GM20000 (cell line): ENCODE measurements at regions not wholly inside any gene's neighbourhood (a gene's known extent, or its start where the extent isn't known, plus 50 kb on each side); places are given as distances from the start of the nearest gene placed in this dataset.

ENCODE experiments used
- DNase-seq: peaks from one replicate; pipeline ENCODE4 v3.0.0; 2012; ENCODE audit warnings: low spot score
- TF ChIP-seq, protein P1 (sequence below): IDR thresholded peaks from 2 replicates; pipeline ENCODE4 v1.5.1; 2012; ENCODE audit warnings: mild to moderate bottlenecking, control low read depth; ENCODE audit errors: extremely low read depth, missing control alignments

DNA sequence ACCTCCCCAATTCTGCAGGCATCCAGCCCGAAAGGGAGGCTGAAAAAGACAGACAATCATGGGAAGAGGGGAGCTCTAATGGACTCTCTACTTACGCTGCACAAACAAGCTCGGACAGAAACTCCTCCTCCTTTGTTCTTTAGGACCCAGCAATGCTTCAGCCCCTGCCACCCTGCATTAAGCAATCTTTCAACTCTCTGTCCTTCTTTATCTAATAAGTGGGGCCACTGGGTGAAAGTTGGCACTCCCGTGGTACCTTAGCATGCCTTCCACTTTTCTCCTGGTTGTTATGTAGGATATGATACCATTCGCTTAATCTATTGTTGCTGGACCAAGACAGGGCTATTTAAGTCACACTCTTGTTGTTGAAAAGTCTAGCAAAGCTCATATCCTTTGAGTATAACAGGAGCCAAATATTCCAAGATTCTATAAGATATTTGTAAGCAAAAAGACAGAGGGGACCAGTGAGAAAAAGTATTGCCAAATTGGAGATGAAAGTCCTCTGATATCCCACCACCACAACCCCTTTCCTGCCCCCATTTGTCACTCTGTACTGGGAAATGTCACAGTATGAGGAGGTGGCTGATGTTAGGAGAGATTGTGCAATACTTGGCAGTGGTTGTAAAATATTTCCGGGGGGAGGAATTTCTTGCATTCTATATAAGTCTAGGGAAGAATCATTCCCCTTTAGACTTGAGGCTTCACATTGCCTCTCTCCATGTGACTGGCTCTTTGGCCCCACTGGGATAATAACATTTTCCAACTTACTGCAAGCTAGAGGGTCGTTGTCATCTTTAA, 137.3 kb upstream of the GJB5 start:
- no peak for DNase-seq
- TF ChIP-seq, protein P1, sequence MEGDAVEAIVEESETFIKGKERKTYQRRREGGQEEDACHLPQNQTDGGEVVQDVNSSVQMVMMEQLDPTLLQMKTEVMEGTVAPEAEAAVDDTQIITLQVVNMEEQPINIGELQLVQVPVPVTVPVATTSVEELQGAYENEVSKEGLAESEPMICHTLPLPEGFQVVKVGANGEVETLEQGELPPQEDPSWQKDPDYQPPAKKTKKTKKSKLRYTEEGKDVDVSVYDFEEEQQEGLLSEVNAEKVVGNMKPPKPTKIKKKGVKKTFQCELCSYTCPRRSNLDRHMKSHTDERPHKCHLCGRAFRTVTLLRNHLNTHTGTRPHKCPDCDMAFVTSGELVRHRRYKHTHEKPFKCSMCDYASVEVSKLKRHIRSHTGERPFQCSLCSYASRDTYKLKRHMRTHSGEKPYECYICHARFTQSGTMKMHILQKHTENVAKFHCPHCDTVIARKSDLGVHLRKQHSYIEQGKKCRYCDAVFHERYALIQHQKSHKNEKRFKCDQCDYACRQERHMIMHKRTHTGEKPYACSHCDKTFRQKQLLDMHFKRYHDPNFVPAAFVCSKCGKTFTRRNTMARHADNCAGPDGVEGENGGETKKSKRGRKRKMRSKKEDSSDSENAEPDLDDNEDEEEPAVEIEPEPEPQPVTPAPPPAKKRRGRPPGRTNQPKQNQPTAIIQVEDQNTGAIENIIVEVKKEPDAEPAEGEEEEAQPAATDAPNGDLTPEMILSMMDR = no peak

DNA sequence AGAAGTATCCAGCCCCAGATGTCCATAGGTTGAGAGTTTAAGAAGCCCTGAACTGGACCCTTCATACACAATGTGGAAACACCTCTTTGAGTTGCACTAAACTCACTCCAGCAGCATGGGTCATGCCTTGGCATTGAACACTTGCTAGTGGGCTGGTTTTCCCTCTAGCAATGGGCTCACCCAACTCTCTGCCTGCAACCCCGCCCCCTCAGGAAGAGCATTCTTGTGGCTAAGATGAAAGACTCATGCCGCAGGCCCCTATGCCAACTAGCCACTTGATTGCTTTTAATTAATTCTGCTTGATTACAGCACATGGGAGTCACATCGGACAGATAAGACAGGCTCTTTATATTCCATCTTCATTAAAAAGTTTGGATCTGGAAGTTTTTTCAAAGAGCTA, 136.5 kb upstream of the GJB5 start:
- no peak for DNase-seq

DNA sequence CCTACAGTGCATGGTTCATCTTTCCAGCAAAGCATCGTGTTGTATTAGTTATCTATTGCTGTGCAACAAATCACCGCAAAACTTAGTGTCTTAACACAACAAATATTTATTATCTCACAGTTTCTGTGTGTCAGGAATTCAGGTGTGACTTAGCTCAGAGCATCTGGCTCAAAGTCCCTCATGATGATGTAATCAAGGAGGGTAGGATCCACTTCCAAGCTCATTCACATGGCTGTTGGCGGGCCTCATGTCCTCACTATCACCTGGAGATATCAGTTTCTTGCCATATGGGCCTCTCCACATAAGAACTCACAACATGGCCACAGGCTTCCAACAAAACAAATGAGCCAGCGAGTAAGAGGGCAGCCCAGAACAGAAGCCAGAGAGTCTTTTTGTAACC, 135.6 kb upstream of the GJB5 start:
- TF ChIP-seq, protein P1 = no peak
- no peak for DNase-seq

More for the DNA sequence above, 136.5 kb upstream of the GJB5 start:
- TF ChIP-seq, protein P1 = no peak

GRCh38 chr1:34621916-34622315, 132.9 kb upstream of the GJB5 start:
- TF ChIP-seq, protein P1 = no peak

DNA sequence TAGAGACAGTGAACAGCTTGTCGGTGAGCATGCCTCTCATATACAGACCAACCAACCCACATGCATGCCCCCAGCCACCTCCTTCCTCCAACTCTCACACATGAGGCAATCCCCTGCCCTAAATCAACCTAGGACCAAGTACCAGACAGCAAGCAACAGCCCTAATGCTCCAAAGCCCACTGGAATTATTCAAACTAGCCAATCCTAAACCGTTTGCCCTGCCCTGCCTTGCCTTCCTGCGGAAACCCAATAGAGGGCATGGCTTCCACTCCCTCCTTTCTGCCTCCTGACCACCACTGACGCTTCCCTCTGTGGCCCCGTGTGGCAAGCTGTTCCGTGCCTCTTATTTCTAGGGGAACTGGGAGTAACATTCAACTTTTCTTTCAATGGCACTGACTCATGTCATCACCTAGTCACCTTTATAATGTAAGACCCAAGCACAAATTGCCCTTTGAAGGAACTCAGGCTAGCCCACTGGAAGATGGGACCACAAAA, 129.3 kb upstream of the GJB5 start:
- TF ChIP-seq, protein P1 = no peak
- DNase-seq = no peak

More at GRCh38 chr1:34621916-34622315, 132.9 kb upstream of the GJB5 start:
- DNase-seq = no peak

DNA sequence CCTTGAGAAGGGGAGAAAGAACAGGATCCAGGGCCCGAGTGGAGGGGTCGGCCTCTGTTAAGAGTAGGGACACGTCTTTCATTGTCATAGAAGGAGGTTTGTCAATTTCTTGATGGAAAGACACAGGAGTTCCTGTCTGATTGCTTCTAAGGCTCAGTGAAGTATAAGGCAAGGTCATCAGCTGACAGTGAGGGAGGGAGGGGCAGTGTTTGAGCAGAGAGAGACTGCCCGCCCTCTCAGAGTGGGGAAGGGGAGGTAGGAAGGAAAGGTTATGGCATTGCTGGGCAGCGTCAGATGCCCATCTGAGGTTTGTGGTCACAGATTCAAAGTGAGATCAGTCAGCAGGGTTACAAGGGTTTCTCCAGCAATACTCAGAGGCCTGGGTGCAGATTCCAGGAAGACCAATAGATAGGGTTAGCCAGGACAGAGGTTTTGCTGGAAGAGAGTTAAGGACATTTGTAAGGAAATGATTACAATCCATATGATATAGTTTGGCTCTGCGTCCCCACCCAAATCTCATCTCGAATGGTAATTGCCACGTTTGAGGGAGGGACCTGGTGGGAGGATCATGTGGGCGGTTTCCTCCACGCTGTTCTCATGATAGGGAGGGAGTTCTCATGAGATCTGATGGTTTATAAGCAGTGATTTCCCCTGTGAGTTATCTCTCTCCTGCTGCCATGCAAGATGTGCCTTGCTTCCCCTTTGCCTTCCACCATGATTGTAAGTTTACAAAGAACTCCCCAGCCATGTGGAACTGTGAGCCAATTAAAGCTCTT, 127.2 kb upstream of the GJB5 start:
- TF ChIP-seq, protein P1 = no peak
- no peak for DNase-seq

DNA sequence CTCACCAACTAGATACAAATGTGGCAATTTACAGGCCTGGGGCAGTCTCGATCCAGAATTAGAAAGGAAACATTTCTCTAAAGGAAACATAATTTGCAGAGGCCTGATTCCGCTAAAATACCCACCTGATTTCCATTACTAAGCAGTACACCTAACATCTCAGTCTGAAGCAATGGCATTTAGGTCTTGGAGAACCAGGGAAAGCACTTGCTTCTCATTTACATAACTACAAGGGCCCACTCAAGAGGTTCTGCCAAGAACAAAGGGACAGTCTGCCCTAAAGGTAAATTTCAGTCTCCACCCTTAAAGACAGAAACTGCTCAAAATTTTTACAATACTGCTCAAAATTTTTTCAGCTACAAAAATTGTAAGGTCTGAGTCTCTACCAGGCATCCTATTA, 123.7 kb upstream of the GJB5 start:
- TF ChIP-seq, protein P1 = no peak
- DNase-seq = no peak
